Activated effector memory CD4-positive, alpha-beta T cell treated with anti-CD3 and anti-CD28 coated beads, Interleukin-2, amount 50 U/mL, for 16 hours (primary cell): ENCODE measurements at regions not wholly inside any gene's neighbourhood (a gene's known extent, or its start where the extent isn't known, plus 50 kb on each side); places are given as distances from the start of the nearest gene placed in this dataset.

Source experiments
- DNase-seq: peaks from one replicate; pipeline ENCODE4 v3.0.0-alpha.2; 2020

DNA sequence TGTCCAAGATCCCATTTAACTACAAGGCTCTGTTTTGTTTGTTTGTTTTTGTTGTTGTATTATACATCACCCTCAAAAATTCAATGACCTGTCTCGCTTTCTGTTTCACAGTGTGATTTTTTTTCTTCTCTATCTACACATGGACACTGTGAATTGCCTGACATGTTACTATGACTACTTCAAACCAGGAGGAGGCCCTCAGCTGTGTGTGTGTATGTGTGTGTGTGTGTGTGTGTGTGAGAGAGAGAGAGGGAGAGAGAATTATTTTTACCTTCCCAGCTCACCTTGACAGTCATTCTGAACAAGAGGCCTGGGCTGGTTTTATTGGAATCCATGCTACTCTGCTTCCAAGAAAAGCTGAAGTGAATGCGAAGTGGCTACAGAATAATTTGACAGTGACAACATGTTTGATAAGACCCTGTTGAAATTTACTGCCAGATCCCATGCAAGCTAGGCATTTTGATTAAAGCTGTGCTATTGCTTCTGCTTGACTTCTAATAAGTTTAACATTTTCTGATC lies 841.4 kb downstream of the NSUN3 start:
- no peak for DNase-seq

DNA sequence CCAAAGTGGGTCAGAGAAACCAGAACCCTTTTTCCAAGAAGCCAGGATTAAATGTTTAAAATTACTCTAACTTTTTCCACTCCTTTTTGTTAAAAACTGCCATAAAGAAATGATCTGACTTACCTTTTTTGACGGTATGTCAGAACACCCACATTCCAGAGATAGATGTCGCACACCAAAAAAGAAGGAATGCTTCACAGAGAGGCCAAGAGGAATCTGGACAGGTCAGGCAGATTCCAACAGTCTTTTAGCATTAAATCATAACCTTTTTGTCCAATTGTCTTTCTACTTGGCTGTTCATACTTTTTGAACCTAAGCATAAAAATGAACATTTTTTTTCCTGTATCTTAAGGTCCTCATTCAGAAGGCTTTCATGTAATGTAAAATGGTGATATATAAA lies 846.9 kb downstream of the NSUN3 start:
- DNase-seq: no peak

DNA sequence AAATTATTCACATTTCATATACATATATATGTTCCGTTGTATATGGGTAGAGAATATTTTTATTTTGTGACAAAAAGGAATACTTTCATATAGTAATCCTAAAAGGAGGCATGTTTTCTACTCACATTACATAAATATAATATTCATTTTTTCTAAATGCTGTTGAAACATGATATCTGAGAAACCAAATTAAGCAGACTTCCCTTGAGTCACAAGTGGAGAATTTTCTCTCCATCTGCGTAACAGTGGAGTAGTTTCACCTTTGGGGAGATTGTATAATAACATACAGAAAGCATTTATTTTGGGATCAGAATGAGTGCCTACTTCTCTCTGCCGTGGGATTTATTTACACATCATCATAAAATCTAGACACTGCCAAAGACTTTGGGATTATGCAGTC lies 849.8 kb downstream of the NSUN3 start:
- no peak for DNase-seq

DNA sequence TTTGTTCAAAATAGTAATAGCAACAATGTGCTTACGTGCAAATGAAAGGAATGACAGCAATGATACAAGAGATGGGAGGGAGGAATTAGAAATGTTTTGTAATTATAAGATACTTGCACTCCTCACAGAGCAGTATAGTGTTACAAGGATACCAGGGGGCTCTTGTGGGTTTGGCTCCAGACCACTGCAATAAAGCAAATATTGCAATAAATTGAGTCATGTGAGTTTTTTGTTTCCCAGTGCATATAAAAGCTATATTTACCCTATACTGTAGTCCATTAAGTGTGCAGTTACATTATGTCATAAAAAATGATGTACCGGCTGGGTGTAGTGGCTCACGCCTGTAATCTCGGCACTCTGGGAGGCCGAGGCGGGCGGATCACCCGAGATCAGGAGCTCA lies 864.3 kb downstream of the NSUN3 start:
- DNase-seq: no peak

DNA sequence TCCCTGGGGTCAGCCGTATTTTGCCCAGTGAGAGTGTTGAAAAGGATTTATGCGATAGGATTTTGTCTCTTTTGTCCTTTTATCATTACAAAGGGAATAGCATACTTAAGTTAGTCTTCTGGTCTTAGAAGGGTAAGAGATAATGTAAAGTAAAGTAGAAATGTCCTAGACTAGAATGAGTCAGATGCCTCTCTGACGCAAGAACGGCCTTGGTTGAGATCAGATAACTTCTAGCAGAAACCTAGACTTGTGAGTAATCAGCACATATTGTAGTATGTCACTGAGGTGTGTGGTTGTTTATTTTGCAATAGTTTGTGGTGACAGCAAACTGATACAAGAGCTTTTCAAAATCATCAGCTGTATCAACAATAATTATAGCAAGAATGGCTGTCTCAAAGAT lies 866.1 kb downstream of the NSUN3 start:
- DNase-seq: no peak

DNA sequence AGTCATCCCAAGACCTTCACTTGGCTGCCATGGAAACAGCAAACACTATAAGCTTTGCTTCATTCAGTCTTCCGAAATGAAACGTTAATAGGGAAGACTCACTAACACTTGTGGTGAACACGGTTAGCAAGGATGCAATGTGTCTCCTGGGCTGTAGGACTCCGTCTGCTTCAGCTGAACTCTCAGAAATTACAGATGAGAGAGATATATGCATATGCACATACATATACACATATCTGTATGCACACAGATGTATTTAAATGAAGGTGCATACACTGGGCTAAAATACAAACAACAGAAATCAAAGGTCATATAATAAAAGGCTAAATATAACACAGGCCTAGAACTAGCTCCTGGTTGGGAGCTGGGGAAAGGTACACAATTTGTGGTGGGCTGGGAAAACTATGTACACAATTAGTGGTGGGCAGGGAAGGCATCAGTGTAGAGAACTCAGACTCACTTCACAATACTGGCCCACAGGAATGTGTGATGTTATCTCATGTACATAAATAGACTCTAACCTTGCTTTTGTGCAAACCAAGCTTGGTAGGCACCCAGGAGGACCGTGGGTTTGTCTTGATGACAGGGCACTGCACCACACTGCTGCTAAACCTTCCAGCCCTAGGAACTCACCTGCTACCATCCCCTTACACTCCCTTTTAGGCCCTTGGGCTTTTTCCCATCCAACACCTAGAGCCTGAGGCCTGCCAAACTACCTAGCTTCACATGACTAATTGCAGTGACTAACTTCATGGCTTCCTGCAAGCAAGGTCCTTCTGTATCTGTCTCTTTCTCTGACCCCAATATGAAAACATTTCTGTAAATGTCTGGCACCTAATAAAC lies 873.1 kb downstream of the NSUN3 start:
- DNase-seq: no peak

DNA sequence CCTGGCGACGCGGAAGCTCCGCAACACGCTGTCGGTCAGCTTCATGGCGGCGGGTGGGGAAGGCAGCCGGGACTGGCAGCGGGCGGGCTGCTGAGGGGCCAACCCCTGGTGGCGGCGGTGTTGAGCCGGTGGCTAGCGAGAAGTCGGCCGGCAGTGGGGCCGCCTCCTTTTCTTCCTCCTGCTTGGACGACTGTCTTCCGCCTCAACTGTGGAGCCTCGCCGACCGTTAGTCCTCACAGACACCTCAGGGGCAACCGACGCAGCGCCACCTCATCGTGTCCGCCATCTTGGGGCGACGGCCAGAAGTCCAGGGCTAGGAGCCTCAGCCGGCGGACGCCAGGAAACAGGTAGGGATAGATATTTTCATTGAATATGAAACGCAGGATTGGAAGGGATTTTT lies 875.1 kb downstream of the NSUN3 start:
- DNase-seq: no peak

DNA sequence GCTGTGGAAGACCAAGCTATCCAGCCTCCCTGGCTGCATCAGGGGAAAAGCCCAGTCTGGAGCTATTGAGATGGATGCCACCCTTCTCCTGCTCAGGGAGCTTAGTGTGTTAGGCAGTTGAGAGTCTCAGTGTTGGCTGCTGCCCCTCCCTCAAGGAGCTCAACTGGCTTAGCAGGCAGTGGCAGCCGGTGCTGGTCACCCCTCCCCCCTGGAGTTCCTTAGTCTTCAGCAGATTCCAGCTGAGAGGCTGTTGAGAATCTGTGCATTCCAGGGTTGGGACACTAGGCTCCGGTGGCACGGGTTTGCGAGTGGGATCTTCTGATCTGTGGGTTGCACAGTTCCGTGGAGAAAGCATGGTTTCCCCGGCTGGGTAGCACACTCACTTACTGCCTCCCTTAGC lies 883.8 kb downstream of the NSUN3 start:
- DNase-seq: no peak

DNA sequence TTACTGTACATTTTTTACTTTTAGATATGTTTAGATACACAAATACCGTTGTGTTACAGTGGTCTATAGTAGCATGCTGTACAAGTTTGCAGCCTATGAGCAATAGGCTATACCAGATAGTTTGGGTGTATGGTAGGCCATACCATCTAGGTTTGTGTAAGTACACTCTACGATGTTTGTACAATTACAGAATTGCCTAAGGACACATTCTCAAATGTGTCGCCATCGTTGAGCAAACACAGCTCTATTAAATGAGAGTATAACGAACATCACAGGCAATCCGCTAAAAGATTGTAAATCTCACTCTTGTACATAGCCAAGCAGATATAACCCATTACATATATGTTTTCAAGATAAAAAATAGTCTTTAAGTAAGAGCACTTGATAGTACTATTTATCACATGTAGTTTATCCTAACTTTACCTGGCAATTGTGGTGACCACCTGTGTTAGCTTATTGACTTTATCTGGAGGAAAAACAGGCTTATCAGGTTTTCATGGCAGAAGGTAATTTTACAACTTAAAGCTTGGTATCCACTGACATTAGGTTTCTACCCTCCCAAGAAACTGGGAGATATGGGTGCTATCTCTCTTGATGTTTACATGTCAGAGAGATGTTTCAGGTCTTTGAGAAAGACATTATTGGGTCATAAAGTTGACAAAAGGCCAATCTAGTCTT lies 898.7 kb downstream of the NSUN3 start:
- DNase-seq: no peak

DNA sequence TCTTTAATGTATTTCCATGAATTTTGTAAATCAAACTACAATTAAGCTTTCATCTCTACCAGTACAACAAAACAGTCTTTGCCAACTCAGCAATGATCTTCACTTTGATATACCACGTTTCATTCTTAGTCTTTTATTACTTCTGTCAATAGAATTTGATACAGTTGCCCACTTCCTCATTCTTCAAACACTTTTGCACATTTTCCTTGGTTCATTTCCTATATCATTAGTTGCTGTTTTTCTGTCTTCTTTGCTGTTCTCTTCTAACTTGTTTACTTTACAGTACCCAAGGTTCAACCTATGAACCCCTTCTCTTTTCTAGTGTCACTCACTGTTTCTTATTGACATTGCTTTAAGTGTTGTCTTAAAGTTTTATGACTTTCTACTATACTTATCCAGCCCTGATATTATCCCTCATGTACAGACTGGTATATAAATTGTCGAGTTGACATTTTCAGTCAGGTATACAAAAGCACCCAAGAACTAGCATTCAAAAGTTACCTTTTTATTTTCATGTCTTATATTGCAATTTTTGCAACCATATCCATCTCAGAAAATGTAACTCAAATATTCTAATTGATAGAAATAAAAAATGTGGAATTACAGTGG lies 903.1 kb downstream of the NSUN3 start:
- DNase-seq: no peak

DNA sequence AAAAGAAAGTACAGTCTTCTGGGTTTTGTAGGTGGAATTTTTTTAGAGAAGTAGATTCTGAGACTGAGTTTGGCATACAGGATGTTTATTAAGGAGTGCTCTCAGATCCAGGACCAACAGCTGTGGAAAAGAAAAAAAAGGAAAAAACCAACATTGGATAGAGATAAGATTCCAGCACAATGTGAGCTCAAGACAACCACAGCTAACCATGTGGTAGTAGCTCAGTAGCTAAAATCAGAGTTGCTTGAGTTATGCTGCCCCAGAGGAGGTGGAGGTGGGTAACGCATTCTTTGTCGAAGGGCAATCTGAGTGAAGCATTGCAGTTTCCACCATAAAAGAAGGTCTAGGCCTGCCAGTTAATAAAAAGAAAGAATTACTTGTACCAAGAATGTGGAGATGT lies 904.3 kb downstream of the NSUN3 start:
- no peak for DNase-seq

DNA sequence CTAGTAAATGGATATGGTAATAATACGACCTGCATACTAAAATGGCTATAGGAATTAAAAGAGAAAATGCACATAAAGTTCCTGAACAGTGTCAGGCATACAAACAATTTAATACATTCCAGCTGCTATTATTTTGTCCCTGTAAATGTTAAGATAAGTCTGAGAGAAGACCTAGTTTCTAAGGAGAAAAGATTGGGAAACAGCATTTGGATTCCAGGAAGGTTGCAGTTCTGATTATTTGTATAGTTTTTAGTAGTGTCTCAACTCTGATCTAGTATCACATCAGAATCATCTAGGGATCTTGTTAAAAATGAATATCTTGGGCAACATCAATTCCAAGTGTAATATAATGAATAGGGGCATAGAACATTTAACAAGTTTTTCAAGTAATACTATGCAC lies 905.7 kb downstream of the NSUN3 start:
- no peak for DNase-seq

DNA sequence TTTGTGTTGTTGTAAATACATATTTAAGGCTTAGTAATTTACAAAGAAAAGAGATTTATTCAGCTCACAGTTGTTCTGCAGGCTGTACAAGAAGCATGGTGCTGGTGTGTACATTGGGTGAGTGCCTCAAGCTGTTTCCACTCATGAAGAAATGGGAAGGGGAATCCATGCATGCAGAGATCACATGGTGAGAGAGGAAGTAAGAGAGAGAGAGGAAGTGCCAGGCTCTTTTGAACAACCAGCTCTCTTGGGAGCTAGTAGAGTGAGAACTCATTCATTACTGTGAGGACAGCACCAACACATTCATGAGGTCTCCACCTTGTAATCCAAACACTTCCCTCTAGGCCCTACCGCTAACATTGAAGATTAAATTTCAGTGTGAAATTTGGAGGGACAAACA lies 909.2 kb downstream of the NSUN3 start:
- no peak for DNase-seq

DNA sequence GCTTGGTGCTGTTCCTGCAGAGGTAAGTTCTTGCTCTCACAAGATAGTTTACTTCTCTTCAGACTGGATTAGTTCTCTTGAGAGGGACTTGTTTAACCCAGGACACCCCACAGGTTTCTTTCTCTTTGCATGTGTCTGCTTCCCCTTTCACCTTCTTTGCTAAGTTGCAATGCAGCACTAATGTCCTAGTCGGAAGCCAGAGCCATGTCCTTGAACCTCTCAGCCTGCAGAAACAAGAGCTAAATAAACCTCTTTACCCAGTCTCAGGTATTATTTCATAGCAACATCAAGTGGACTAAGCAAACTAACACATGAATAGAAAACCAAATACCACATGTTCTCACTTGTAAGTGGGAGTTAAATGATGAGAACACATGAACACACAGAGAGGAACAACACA lies 915.2 kb downstream of the NSUN3 start:
- no peak for DNase-seq

DNA sequence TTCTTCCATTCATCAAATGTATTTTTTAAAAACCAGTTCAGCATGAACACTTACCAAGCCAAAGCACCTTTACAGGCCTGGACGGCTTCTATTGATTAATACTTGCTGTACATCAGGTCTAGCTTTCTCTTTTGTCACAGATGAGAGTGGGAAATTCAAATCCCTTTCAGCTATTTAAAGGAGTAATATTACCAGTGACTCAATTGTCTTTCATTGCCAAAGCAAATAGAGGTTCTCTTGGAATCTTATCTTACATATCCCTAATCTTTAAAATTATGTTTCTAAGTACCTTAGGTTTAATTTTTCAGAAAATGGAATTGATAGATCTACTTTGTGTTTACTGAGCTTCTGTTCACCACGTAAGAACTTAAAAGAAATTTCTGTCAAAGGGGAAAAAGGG lies 922.9 kb downstream of the NSUN3 start:
- DNase-seq: no peak

DNA sequence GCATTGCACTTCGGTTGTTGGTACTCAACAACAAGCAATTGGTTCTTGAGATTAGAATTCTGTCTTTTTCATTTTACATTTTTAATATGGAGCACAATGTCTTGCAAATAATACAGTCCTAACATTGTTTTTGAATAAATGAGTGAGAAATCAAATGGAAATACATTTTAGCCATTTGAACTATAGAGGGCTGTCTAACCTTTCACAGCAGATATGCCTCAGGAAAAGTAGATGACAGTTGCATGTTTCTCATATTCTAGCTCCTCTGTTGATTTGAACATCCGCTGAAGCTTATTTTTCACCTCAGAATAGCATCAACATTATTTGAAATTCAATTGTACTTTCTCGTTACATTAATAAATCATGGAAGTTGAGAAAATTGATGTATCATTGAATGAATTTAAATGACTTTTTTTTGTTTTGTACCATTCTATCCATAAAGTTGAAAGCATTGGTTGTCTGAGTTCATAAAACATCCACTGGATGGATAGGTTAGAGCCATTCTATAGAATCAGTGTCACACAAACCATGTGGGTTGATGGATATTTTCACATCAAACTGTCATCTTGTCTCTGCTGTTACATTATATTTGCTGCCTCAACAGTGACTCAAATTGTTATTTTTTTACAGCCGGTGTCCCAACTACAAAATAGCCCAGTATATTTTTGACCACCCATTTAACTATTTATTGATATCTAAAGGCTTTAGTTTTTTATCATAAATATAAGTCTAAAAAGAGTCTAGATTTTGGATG lies 928.3 kb downstream of the NSUN3 start:
- no peak for DNase-seq

DNA sequence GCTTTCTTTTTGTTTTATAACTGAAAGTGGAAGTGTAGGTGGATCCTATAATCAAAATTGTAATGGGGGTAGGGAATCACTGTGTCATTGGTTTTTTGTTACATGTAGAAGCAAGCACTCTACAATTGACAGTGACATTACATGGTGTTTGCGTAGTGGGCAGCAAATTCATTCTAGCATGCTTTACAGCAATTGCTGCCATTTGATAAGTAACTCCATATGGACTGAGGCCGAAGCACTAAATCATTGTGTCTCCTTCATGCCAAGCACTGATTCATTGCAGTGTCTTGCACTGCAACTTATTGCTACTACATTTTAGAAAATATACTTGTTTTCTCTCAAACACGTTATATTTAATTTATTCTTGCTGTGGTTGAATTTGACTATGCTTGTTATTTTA lies 933.9 kb downstream of the NSUN3 start:
- DNase-seq: no peak

DNA sequence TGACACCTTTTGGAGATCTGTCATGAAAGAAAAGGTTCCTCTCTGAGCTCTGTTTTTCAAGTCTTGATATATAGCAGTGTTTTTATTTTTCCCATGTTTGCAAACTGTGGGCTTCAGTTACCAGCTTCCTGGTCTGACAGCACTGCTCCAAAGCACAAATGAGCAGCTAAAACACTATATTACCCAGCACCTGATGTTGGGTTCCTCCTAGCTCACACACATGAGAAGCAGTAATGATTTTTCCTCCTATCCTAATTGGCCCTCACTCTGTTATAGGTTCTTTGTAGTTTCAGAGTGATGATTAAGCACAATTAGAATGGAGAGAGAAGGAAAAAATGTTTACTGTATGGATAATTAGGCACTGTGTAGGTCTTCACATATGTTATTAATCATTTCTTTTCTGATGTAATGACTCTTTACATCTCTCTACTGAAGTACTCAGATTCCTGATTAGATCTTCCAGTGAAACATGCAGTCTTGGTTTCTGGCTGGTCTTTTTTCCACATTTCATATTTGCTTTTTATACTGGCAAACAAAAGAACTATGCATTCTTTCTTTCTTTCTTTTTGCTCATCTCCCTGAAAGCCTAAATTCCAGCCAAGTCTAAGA lies 939.7 kb downstream of the NSUN3 start:
- DNase-seq: no peak

DNA sequence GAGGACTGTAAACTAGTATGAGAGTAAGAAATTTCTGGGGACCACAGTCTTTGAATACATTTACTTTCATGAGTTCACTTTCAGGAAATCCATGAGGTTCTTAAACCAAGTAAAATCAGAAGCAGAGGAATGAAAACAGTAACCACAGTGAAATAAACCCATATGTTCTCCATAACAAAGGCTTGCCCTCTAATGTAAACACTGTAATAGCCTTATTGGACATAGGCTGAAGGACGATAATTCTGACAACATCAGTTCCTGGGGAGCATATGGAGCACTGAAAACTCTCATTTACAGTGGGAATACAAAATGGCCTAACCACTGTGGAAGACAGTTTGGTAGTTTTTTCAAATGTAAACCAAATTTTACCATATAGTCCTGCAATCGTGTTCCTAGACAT lies 965.8 kb downstream of the NSUN3 start:
- no peak for DNase-seq

DNA sequence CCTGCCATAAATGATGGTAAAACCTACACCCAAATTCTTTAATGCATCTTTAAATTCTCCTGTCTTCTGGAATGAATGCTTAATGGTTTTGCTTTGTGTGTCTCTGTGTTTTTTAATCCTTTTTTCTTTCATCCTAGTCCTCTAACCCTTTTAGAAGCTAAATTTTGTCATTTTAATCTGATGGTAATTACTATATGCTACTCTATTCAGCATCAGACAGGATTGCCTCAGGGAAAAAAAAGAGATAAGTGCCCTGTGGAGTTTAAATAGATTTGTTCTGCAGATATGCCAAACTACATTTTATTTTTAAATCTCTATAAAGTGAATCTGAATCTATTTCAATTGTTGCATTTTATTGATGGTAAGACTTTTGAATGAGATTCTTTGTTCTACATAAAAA lies 966.8 kb downstream of the NSUN3 start:
- DNase-seq: no peak

DNA sequence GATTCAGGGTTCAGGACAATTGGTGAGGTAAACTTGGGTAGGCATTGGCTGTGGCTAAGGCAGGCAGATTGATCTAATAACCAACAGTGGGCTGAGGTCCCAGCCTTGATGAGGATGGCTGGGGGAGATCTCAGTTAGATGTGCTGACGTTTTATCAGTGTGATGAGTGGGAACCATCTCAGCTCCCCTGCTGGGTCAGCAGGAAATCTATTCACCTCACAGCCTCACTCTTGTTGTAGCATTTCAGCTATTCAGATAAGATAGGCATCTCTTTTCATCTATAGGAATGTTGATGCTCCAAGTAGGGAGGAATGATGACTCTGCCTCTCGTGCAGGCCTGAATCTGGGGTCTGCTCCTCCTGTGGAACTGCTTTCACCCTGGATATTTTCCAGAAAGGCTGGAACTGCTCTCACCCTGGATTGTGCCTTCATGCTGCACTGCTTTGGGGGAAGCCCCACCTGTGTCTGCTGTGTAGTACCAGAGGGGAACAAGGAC lies 973.7 kb downstream of the NSUN3 start:
- DNase-seq: no peak

DNA sequence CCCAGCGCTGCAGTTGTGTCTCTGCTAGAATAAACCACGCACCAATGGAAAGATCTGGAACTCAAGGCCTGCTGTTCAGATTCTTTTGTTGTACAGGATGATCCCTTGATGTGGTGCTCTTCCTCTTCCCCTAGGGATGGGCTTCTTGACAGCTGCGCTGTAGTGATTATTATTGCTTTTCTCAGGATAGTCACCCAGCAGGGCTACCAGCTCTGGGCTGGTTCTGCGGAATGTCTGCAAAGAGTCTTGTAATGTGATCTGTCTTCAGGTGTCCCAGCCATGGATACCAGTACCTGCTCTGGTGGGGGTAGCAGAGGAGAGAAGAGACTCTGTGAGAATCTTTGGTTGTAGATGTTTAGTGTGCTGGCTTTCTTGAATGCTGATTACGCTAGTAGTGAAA lies 974.2 kb downstream of the NSUN3 start:
- DNase-seq: no peak

DNA sequence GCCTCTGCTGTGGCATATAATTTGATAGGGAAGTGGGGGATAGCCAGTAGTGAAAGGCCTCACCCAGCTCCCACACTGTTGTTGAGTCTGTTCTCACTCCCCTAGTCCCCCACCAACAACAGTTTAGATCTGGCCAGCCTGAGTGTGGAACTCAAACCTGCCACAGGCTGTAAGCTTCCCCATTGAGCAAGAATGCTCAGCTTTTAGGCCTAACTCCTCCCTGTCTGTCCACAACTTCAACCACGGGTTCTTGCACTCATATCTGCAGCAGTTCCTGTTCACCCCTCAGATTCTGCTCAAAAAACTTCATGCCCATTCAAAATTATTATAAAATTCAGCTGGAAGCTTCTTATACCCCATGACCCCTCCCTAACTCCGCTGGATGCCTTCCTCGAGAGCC lies 975.1 kb downstream of the NSUN3 start:
- no peak for DNase-seq
